Stimulated activated naive CD8-positive, alpha-beta T cell treated with anti-CD3 and anti-CD28 coated beads, Interleukin-15, Interleukin-2, amounts not matched to agents 100 ng/mL and 50 ng/mL, for 24 hours (primary cell): ENCODE measurements at regions not wholly inside any gene's neighbourhood (a gene's known extent, or its start where the extent isn't known, plus 50 kb on each side); places are given as distances from the start of the nearest gene placed in this dataset.

Experiments
- H3K27ac Mint-ChIP-seq: one replicate; pipeline ENCODE4 v1.8.0; 2021; ENCODE audit warnings: mild to moderate bottlenecking, mixed read lengths
- H3K27me3 Mint-ChIP-seq: one replicate; pipeline ENCODE4 v1.8.0; 2021; ENCODE audit warnings: mixed read lengths
- H3K36me3 Mint-ChIP-seq: one replicate; pipeline ENCODE4 v1.8.0; 2021; ENCODE audit warnings: low read depth, mixed read lengths
- H3K4me1 Mint-ChIP-seq: one replicate; pipeline ENCODE4 v1.8.0; 2021; ENCODE audit warnings: low read depth, mixed read lengths
- H3K4me3 Mint-ChIP-seq: one replicate; pipeline ENCODE4 v1.8.0; 2021; ENCODE audit warnings: mild to moderate bottlenecking, mixed read lengths
- H3K9me3 Mint-ChIP-seq: one replicate; pipeline ENCODE4 v1.8.0; 2021; ENCODE audit warnings: mixed read lengths

GRCh38 chr2:52113338-52113737 is 1081.4 kb upstream of the NRXN1 start:
- H3K27ac Mint-ChIP-seq, result no peak overlapping the region

GRCh38 chr2:52112141-52112540 is 1080.2 kb upstream of the NRXN1 start:
- Mint-ChIP-seq H3K27ac (no peak overlapping the region), H3K4me3 (no peak overlapping the region), H3K27me3 (no peaks in the 10 kb centered on the region)

More at GRCh38 chr2:52113338-52113737, 1081.4 kb upstream of the NRXN1 start:
- Mint-ChIP-seq H3K4me3 (no peak overlapping the region), H3K27me3 (no peaks in the 10 kb centered on the region), H3K4me1 (no peaks in the 10 kb centered on the region), H3K9me3 (peaks cover 6% of the 10 kb centered on the region), H3K36me3 (no peaks in the 10 kb centered on the region)

GRCh38 chr2:52107124-52107523 is 1075.2 kb upstream of the NRXN1 start:
- H3K4me3 Mint-ChIP-seq, result no peak overlapping the region
- no peaks in the 10 kb centered on the region for H3K36me3 Mint-ChIP-seq
- H3K4me1 Mint-ChIP-seq, result no peaks in the 10 kb centered on the region
- H3K9me3 Mint-ChIP-seq, result peaks cover 3% of the 10 kb centered on the region
- H3K27ac Mint-ChIP-seq, result no peak overlapping the region
- no peaks in the 10 kb centered on the region for H3K27me3 Mint-ChIP-seq

More at GRCh38 chr2:52112141-52112540, 1080.2 kb upstream of the NRXN1 start:
- Mint-ChIP-seq H3K9me3 (peaks cover 8% of the 10 kb centered on the region), H3K36me3 (no peaks in the 10 kb centered on the region), H3K4me1 (no peaks in the 10 kb centered on the region)

- peaks cover 8% of the 10 kb centered on the region for H3K9me3 Mint-ChIP-seq
- H3K27ac Mint-ChIP-seq, result no peak overlapping the region
- no peaks in the 10 kb centered on the region for H3K27me3 Mint-ChIP-seq
- no peaks in the 10 kb centered on the region for H3K36me3 Mint-ChIP-seq
- H3K4me1 Mint-ChIP-seq, result no peaks in the 10 kb centered on the region
- H3K4me3 Mint-ChIP-seq, result no peak overlapping the region
Measured at GRCh38 chr2:52097071-52097470, 1065.1 kb upstream of the NRXN1 start.

GRCh38 chr2:52084759-52085158 is 1052.8 kb upstream of the NRXN1 start:
- H3K27ac Mint-ChIP-seq, result no peak overlapping the region

GRCh38 chr2:52083214-52083613 is 1051.3 kb upstream of the NRXN1 start:
- Mint-ChIP-seq H3K27me3 (no peaks in the 10 kb centered on the region), H3K27ac (no peak overlapping the region), H3K9me3 (peaks cover 8% of the 10 kb centered on the region), H3K4me1 (no peaks in the 10 kb centered on the region), H3K4me3 (no peak overlapping the region), H3K36me3 (no peaks in the 10 kb centered on the region)

More at GRCh38 chr2:52084759-52085158, 1052.8 kb upstream of the NRXN1 start:
- no peaks in the 10 kb centered on the region for H3K27me3 Mint-ChIP-seq
- H3K9me3 Mint-ChIP-seq, result peaks cover 8% of the 10 kb centered on the region
- H3K4me3 Mint-ChIP-seq, result no peak overlapping the region
- H3K36me3 Mint-ChIP-seq, result no peaks in the 10 kb centered on the region
- H3K4me1 Mint-ChIP-seq, result no peaks in the 10 kb centered on the region

- Mint-ChIP-seq H3K27me3 (no peaks in the 10 kb centered on the region), H3K9me3 (peaks cover 8% of the 10 kb centered on the region), H3K4me1 (no peaks in the 10 kb centered on the region), H3K4me3 (no peak overlapping the region), H3K27ac (no peak overlapping the region), H3K36me3 (no peaks in the 10 kb centered on the region)
Measured at GRCh38 chr2:52082646-52083045, 1050.7 kb upstream of the NRXN1 start.

- H3K27ac Mint-ChIP-seq, result no peak overlapping the region
- H3K4me3 Mint-ChIP-seq, result no peak overlapping the region
- H3K27me3 Mint-ChIP-seq, result no peaks in the 10 kb centered on the region
- no peaks in the 10 kb centered on the region for H3K4me1 Mint-ChIP-seq
- peaks cover 8% of the 10 kb centered on the region for H3K9me3 Mint-ChIP-seq
- H3K36me3 Mint-ChIP-seq, result no peaks in the 10 kb centered on the region
Measured at GRCh38 chr2:52079602-52080001, 1047.7 kb upstream of the NRXN1 start.

- H3K27ac Mint-ChIP-seq, result no peak overlapping the region
- peaks cover 8% of the 10 kb centered on the region for H3K9me3 Mint-ChIP-seq
- no peaks in the 10 kb centered on the region for H3K36me3 Mint-ChIP-seq
- H3K4me1 Mint-ChIP-seq, result no peaks in the 10 kb centered on the region
- H3K4me3 Mint-ChIP-seq, result no peak overlapping the region
- no peaks in the 10 kb centered on the region for H3K27me3 Mint-ChIP-seq
Measured at GRCh38 chr2:52077159-52077558, 1045.2 kb upstream of the NRXN1 start.

GRCh38 chr2:52074130-52074719 is 1042.3 kb upstream of the NRXN1 start:
- Mint-ChIP-seq H3K36me3 (no peaks in the 10 kb centered on the region), H3K4me3 (no peak overlapping the region), H3K27me3 (no peaks in the 10 kb centered on the region), H3K27ac (no peak overlapping the region), H3K9me3 (peaks cover 8% of the 10 kb centered on the region), H3K4me1 (no peaks in the 10 kb centered on the region)

- Mint-ChIP-seq H3K4me1 (no peaks in the 10 kb centered on the region), H3K4me3 (no peak overlapping the region), H3K9me3 (peaks cover 8% of the 10 kb centered on the region), H3K27ac (no peak overlapping the region), H3K27me3 (no peaks in the 10 kb centered on the region), H3K36me3 (no peaks in the 10 kb centered on the region)
Measured at GRCh38 chr2:52072949-52073348, 1041.0 kb upstream of the NRXN1 start.

- no peaks in the 10 kb centered on the region for H3K27me3 Mint-ChIP-seq
- H3K9me3 Mint-ChIP-seq, result peaks cover 8% of the 10 kb centered on the region
- no peaks in the 10 kb centered on the region for H3K4me1 Mint-ChIP-seq
- no peak overlapping the region for H3K27ac Mint-ChIP-seq
- H3K36me3 Mint-ChIP-seq, result no peaks in the 10 kb centered on the region
- H3K4me3 Mint-ChIP-seq, result no peak overlapping the region
Measured at GRCh38 chr2:52070665-52071064, 1038.7 kb upstream of the NRXN1 start.

GRCh38 chr2:52064234-52064633 is 1032.3 kb upstream of the NRXN1 start:
- Mint-ChIP-seq H3K27ac (no peak overlapping the region), H3K36me3 (no peaks in the 10 kb centered on the region), H3K9me3 (peaks cover 4% of the 10 kb centered on the region), H3K4me3 (no peak overlapping the region), H3K27me3 (no peaks in the 10 kb centered on the region), H3K4me1 (no peaks in the 10 kb centered on the region)

GRCh38 chr2:52054824-52055223 is 1022.9 kb upstream of the NRXN1 start:
- H3K27me3 Mint-ChIP-seq, result no peaks in the 10 kb centered on the region
- H3K27ac Mint-ChIP-seq, result no peak overlapping the region
- H3K4me3 Mint-ChIP-seq, result no peak overlapping the region
- peaks cover 13% of the 10 kb centered on the region for H3K9me3 Mint-ChIP-seq
- H3K4me1 Mint-ChIP-seq, result no peaks in the 10 kb centered on the region
- H3K36me3 Mint-ChIP-seq, result no peaks in the 10 kb centered on the region

GRCh38 chr2:52036853-52037252 is 1004.9 kb upstream of the NRXN1 start:
- Mint-ChIP-seq H3K9me3 (peaks cover 11% of the 10 kb centered on the region), H3K27me3 (no peaks in the 10 kb centered on the region), H3K36me3 (no peaks in the 10 kb centered on the region), H3K4me1 (no peaks in the 10 kb centered on the region), H3K4me3 (no peak overlapping the region), H3K27ac (no peak overlapping the region)

- Mint-ChIP-seq H3K27me3 (no peaks in the 10 kb centered on the region), H3K36me3 (no peaks in the 10 kb centered on the region), H3K4me3 (no peak overlapping the region), H3K9me3 (peaks cover 11% of the 10 kb centered on the region), H3K27ac (no peak overlapping the region), H3K4me1 (no peaks in the 10 kb centered on the region)
Measured at GRCh38 chr2:52036024-52036423, 1004.1 kb upstream of the NRXN1 start.
